ENCODE measurements at regions not wholly inside any gene's neighbourhood (a gene's known extent, or its start where the extent isn't known, plus 50 kb on each side); places are given as distances from the start of the nearest gene placed in this dataset.
A peak's percentile ranks its signal among the peaks of the same experiment; 100 is the strongest.
"Not testable (repeated sequence)": the region's sequence is repeated elsewhere in the genome, so short reads cannot be mapped to it uniquely, and the experiment has no call there.

GRCh38 chr15:29511663-29512062, 242.0 kb upstream of the NSMCE3 start:
- FAIRE-seq (no peak), ATAC-seq (no peak), DNase-seq (ENCODE audit: low read depth in 1 of 2, low spot score in 1 of 2) (no peak)
- ChIA-PET CTCF (interaction anchor here (0.6 to 0.7 kb wide), 2 partner anchors 12 to 277 kb away, joined by 3 to 4 read pairs; no protein-coding TSS in a partner anchor), POLR2A (no interaction called here)
- H3K27ac ChIP-seq = no peak overlapping the region
- H3K4me3 ChIP-seq = no peak overlapping the region
- WGBS (ENCODE audit: missing lambda C conversion rate) = 44% methylated on average over 4 of the region's 4 CpGs
- H3K4me1 ChIP-seq = no peaks in the 10 kb centered on the region
- H3K9me3 ChIP-seq = peaks cover 14% of the 10 kb centered on the region
- H3K4me2 ChIP-seq = no peak overlapping the region
- TF ChIP-seq MAFK (IDR thresholded peaks at IDR 0.05; ENCODE audit: partially characterized antibody) (peak; percentile 65), RFX5 (IDR thresholded peaks at IDR 0.05) (no peak), PHF8 (IDR thresholded peaks at IDR 0.05; ENCODE audit: borderline replicate concordance, low read depth) (no peak), ATOH8 (CRISPR knock-in tag; IDR thresholded peaks at IDR 0.05; ENCODE audit: low read depth) (no peak), E2F6 (IDR thresholded peaks at IDR 0.05; ENCODE audit: borderline replicate concordance, low read depth) (no peak)

- peaks cover 21% of the 10 kb centered on the region for H3K9me3 ChIP-seq
- POLR2A ChIA-PET; ATAC-seq; DNase-seq (ENCODE audit: low read depth in 1 of 2, low spot score in 1 of 2); H3K4me2 ChIP-seq; H3K27ac ChIP-seq; H3K4me1 ChIP-seq; FAIRE-seq; H3K4me3 ChIP-seq: not testable (repeated sequence)
- peak; percentile 57; the same call in 1 of the 2 replicates for TF ChIP-seq NFE2L2 (conservative IDR thresholded peaks at IDR 0.05; ENCODE audit: low read length)
- peak; percentile 73 for TF ChIP-seq MAFK (IDR thresholded peaks at IDR 0.05; ENCODE audit: partially characterized antibody)
- CTCF ChIA-PET = interaction anchor here (1.0 kb wide), 1 partner anchor 14 kb away, joined by 3 read pairs; no protein-coding TSS in a partner anchor
- WGBS (ENCODE audit: missing lambda C conversion rate) = 23% methylated on average over 5 of the region's 5 CpGs
Observed at GRCh38 chr15:29505535-29505934, 235.9 kb upstream of the NSMCE3 start.

GRCh38 chr15:29490747-29491471, 221.3 kb upstream of the NSMCE3 start:
- Histone ChIP-seq H3K4me2 (no peak overlapping the region), H3K9me3 (no peaks in the 10 kb centered on the region), H3K4me3 (no peak overlapping the region), H3K4me1 (no peaks in the 10 kb centered on the region), H3K27ac (no peak overlapping the region)
- ChIA-PET POLR2A (no interaction called here), CTCF (interaction anchor here (1.6 kb wide), 1 partner anchor 15 kb away, joined by 3 read pairs; no protein-coding TSS in a partner anchor)
- ATAC-seq (no peak), DNase-seq (ENCODE audit: low read depth in 1 of 2, low spot score in 1 of 2) (no peak), FAIRE-seq (no peak)
- WGBS (ENCODE audit: missing lambda C conversion rate) = 54% methylated on average over 23 of the region's 25 CpGs
- TF ChIP-seq ATOH8 (CRISPR knock-in tag; IDR thresholded peaks at IDR 0.05; ENCODE audit: low read depth) = no peak
- TF ChIP-seq CHD2 (IDR thresholded peaks at IDR 0.05; ENCODE audit: low read length, partially characterized antibody) = no peak
- no peak for TF ChIP-seq RAD21 (conservative IDR thresholded peaks at IDR 0.05 in 1 of 2, IDR thresholded peaks at IDR 0.05 in 1 of 2)
- no peak for TF ChIP-seq NPAS2 (CRISPR knock-in tag; IDR thresholded peaks at IDR 0.05; ENCODE audit: borderline replicate concordance)

GRCh38 chr15:29480949-29481348, 211.3 kb upstream of the NSMCE3 start:
- DNase-seq (ENCODE audit: low read depth in 1 of 2, low spot score in 1 of 2) = no peak
- WGBS (ENCODE audit: missing lambda C conversion rate) = 20% methylated on average over 4 of the region's 4 CpGs
- POLR2A ChIA-PET = no interaction called here
- no peak for FAIRE-seq
- H3K27ac ChIP-seq = no peak overlapping the region
- no peak for ATAC-seq
- TF ChIP-seq HES2 (IDR thresholded peaks at IDR 0.05) (no peak), MAFK (IDR thresholded peaks at IDR 0.05; ENCODE audit: partially characterized antibody) (no peak), CBX2 (IDR thresholded peaks at IDR 0.05; ENCODE audit: borderline replicate concordance, low read depth) (no peak)
- no peaks in the 10 kb centered on the region for H3K4me1 ChIP-seq
- no peak overlapping the region for H3K4me3 ChIP-seq
- no peaks in the 10 kb centered on the region for H3K9me3 ChIP-seq
- H3K4me2 ChIP-seq = no peak overlapping the region
- CTCF ChIA-PET = no interaction called here
